DMS153 treated with DMSO at 0.1 percent for 48 hours (cell line): ENCODE measurements at regions not wholly inside any gene's neighbourhood (a gene's known extent, or its start where the extent isn't known, plus 50 kb on each side); places are given as distances from the start of the nearest gene placed in this dataset.

ENCODE experiments used
- DNase-seq: peaks from one replicate; lab custom pipeline; 2025; ENCODE audit not compliant: unreplicated experiment; lab: John Stamatoyannopoulos, UW

GRCh38 chr13:106660746-106661625, 93.0 kb upstream of the ARGLU1 start:
- no peak for DNase-seq

GRCh38 chr13:106657104-106657503, 89.2 kb upstream of the ARGLU1 start:
- no peak for DNase-seq

- DNase-seq = no peak
These were observed 88.2 kb upstream of the ARGLU1 start for GRCh38 chr13:106656186-106656585.

DNA sequence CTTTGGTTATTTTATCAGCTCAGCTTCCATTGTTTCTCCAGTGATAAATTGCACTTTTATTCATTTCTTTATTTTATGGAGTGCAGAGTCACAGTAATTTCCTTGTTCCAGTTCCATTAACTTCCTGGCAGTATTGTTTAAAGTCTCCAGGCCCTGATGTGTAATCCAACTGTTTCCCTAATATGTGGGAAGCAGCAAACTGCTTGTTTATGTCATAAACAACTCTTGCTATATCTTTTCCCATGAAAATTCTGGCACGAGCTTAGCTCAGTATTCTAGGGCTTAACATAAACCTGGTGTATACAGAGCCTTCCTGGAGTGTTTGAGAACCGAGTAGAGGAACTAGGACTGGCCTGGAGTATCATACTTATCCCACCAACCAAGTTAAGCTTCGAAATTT, 83.5 kb upstream of the ARGLU1 start:
- DNase-seq = no peak

DNA sequence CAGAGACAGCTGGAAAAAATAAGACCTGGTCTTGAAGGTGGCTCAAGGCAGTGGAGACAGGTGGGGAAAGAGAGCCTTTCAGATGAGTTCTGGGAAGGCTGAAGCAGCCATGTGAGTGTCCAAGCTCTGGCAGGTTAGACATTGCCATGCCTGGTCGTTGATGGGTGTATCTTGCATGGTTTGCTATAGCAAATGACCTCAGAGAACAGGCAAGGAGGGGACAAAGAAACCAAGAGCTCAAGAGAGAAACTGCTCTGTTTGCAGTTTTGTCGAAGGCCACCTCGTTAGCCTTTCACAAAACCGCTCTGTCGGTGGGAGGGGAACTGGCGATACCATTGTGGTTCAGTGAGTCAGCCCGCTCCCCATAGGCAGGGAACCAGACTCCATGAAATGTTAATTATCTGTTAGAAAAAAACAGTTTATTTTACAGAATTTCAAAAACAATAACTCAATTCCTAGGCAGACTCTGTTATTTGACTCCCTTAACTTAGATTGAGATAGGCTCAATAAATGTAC, 82.8 kb upstream of the ARGLU1 start:
- no peak for DNase-seq

DNA sequence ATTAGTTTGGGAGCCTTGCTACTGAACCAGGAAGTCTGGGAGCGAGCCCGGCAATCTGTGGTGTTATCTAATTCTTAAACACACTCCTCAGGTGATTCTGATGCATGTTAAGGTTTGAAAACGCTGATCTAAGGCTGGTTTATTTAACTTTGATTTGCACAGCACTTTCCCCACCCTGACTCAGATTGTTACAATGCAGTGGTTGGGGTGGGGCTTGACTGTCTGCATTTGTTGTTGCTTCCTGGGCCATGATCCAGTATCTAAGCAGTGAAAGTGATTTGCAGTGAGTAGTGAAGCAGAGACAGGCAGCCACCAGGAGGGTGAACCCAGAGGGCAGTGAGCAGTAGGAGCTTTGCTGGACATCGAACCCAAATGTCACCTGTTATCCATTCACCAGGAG, 81.6 kb upstream of the ARGLU1 start:
- DNase-seq = no peak

DNA sequence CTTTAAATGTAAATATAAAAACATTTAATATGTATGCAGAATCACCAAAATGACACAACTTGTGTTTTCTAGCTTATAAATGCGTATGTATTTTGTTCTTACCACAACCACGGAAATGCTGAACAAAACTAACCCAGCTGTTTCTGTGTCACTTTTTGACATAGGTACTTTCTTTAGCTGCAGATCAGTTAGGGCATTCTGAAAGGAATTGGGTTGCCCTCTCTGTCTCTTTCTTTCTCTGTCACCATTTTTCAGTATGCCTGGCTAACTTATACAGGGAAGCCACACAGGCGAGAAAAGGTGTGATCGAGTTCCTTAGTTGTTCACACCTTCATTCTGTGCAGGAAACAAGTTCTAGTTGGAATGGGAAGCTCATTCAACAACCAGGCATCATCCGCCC, 72.6 kb upstream of the ARGLU1 start:
- DNase-seq = no peak

DNA sequence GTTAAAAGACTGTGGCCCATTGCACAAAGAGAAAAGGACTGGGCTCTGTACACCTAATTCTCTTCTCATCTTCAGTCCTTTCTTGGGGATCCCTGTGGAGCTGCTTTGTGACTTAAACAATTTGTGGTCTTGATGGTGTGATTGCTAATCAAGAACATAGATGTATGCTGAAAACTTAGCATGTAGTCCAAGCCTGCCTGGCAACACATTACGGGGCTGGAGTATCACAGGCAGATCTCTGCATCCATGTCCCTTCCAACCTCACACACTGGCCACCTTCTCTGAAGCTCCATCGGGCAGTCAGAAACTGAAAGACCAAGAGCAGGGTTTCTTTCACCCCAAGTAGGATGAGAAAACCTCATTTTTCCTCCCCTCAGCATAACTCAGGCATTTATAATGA, 69.6 kb upstream of the ARGLU1 start:
- no peak for DNase-seq

GRCh38 chr13:106636492-106636891, 68.6 kb upstream of the ARGLU1 start:
- DNase-seq = no peak

DNA sequence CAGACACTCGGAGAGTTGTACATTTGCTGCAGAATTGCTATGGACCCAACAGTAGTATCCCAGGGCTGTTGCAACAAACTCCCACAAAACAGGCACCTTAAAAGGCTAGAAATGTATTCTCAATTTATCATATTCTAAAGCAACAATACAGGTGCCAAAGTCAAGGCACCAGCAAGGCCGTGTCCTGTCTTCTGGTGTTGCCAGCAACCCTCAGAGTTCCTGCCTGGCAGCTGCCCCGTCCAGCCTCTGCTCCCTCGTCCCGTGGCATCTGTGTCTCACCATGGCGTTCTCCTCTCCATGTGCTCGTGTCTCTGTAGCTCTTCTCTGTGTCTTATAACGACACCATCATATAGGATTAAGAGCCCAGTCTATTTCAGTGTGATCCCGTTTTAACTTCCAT, 67.7 kb upstream of the ARGLU1 start:
- no peak for DNase-seq

- no peak for DNase-seq
These were observed 65.4 kb upstream of the ARGLU1 start for GRCh38 chr13:106633321-106633720.

DNA sequence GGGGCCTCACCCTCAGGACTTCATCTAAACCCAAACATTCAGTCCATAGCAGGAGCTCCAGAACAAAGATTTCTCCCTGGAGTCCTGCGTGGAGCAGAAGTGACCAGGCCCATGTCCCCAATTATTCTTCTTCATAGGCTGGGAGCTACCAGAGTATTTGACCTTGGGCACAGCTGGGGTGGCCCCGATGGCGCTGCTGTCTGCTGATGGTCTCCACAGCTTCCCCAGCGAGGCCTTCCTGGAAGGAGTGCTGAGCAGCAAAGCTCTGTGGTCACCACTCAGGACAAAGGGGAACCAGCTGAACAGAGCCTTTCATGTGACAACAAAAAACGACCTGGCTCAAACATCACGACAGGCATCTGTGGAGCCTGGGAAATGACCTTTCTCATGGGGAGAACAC, 62.7 kb upstream of the ARGLU1 start:
- no peak for DNase-seq

GRCh38 chr13:106630162-106630561, 62.2 kb upstream of the ARGLU1 start:
- DNase-seq = no peak

- no peak for DNase-seq
These were observed 61.2 kb upstream of the ARGLU1 start for GRCh38 chr13:106628936-106629659.

- no peak for DNase-seq
These were observed 58.5 kb upstream of the ARGLU1 start for GRCh38 chr13:106626473-106626872.

- DNase-seq = no peak
These were observed 57.6 kb upstream of the ARGLU1 start for GRCh38 chr13:106625578-106625977.

DNA sequence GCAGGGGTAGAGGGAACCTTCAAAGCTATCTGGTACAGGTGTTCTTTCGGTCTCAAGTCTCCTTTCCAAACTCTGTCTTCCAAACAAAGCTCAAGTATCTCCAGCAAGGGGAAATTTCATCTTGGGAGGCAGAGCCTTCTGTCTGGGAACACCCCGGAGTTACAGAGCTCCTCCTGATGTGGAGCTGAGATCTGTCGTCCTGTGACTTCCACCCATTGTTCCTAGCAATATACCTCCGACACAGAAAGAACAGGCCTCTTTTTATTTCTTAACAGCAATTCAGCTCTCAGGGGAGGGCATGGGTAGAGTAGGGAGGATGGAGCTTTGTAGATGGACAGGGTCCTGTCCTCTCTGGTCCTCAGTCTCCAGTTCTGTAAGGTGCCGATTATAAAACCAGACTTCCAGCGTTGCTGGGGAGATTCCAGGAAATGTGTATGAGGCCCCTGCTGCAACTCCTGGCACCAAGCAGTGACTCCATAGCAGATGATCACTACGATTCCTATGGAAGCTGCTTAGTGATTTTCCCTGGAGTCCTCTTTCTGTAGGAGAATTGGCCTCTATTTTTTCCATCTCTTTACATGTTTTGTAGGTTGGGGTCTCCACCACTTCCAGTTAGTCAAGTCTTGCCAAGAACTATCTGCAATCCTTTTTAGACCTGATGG, 56.0 kb upstream of the ARGLU1 start:
- no peak for DNase-seq

- DNase-seq = no peak
These were observed 53.9 kb upstream of the ARGLU1 start for GRCh38 chr13:106621833-106622232.

DNA sequence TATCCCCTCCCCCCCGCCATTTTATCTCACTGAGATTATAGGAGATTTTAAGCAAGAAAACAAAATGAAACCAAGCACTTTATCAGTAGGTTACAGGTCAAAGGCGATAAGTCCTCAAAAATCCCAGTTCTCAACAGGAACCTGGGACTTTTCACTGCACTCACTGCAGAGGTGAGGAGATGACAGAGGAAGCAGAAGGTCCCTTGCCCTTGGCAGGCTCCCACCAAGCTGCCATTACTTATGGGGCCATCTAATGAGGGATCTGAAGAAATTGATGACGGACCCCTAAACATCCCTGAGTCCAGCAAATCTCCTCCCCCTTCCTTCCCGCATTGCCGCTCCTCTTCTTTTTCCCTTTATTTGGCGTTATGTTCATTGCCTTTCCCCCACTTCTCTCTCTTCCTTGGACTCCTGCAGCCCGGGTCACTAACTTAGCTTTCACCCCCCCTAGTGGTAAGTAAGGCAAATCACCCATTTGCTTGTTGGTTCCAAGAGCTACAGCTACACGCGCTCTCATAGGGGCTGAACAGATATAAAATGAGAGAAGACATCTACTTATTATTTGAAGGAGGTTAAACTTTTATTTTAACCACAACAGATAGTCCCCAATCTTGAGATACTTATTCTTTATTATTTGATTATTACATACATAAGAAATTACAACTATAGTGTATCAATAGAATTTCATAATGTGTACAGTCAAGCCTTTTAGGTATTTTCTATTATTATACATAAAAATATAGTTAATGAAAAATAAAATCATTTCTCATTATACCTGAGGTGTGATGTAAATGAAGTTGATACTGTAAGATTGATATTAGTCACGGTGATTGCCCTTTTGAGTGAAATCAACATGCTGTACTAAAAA, 52.0 kb upstream of the ARGLU1 start:
- DNase-seq = peak; percentile 59
